ENCODE measurements at regions not wholly inside any gene's neighbourhood (a gene's known extent, or its start where the extent isn't known, plus 50 kb on each side); places are given as distances from the start of the nearest gene placed in this dataset.

DNA sequence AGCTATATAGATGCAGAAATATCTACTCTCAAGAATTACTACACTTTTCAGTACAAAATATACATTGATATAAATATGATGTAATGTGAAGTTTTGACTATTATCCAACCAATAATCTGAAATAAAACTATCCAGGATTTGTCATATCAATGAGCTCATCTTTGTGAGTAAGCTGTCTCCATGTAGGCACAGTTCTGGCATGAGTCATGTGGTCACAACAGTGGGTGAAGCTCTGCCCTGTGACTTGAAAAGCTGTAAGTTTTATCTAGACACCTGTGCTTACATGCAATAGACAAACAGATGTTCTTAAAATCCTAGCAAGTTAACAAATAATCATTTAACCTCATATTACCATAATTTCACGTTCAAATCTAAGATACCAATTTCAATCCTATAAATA is 192.7 kb downstream of the GABRG1 start:
- WGBS, 2 donors (ENCODE audit: low coverage in 1 of 2), result 47 to 60% methylated on average over 1 of the region's 1 CpG
- no peaks in the 10 kb centered on the region for H3K4me1 ChIP-seq
- H3K27me3 ChIP-seq, result no peaks in the 10 kb centered on the region
- H3K27ac ChIP-seq, result no peak overlapping the region
- no peaks in the 10 kb centered on the region for H3K9me3 ChIP-seq
- intact Hi-C loops (cut with DNase I; ENCODE audit: low total_unique reads), result no loop called here
- in situ Hi-C loops (cut with MboI; ENCODE audit: low pct_ligation_motif_present in 1 of 4, low pct_unique_long_range_greater_than_20kb in 1 of 4, low sequenced_read_pairs in 3 of 4), result no loop called here
- H3K4me3 ChIP-seq, result no peak overlapping the region
- H3K36me3 ChIP-seq, result no peaks in the 10 kb centered on the region
- TF ChIP-seq POLR2A (IDR thresholded peaks at IDR 0.05), result no peak
- TF ChIP-seq, protein P1, sequence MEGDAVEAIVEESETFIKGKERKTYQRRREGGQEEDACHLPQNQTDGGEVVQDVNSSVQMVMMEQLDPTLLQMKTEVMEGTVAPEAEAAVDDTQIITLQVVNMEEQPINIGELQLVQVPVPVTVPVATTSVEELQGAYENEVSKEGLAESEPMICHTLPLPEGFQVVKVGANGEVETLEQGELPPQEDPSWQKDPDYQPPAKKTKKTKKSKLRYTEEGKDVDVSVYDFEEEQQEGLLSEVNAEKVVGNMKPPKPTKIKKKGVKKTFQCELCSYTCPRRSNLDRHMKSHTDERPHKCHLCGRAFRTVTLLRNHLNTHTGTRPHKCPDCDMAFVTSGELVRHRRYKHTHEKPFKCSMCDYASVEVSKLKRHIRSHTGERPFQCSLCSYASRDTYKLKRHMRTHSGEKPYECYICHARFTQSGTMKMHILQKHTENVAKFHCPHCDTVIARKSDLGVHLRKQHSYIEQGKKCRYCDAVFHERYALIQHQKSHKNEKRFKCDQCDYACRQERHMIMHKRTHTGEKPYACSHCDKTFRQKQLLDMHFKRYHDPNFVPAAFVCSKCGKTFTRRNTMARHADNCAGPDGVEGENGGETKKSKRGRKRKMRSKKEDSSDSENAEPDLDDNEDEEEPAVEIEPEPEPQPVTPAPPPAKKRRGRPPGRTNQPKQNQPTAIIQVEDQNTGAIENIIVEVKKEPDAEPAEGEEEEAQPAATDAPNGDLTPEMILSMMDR (IDR thresholded peaks at IDR 0.05), result no peak
- no peak for TF ChIP-seq POLR2AphosphoS5 (IDR thresholded peaks at IDR 0.05)
- no peak for TF ChIP-seq EP300 (IDR thresholded peaks at IDR 0.05; ENCODE audit: low read depth)
- DNase-seq, result no peak

DNA sequence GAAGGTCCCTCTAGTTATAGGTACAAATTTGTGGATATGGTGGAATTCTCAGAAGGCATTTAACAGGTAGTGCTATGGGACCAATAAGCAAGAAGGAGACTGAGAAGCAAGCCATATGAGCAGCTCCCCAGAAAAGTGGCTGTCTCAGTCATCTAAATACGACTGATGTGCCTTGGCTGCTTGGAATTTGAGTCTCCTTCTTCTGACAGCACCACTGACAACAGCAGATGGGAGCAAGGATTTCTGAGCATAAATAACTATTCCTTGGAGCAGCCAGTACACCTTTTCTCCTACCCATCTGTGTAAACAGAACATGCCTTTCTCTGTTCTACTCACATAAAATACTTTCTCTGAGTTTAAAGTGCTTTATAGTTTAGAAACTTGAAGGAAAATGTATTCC is 196.2 kb downstream of the GABRG1 start:
- TF ChIP-seq POLR2AphosphoS5 (IDR thresholded peaks at IDR 0.05), result no peak
- TF ChIP-seq POLR2A (IDR thresholded peaks at IDR 0.05), result no peak
- TF ChIP-seq, protein P1 (IDR thresholded peaks at IDR 0.05), result no peak
- no peak for TF ChIP-seq EP300 (IDR thresholded peaks at IDR 0.05; ENCODE audit: low read depth)
- DNase-seq, result no peak
- H3K36me3 ChIP-seq, result no peaks in the 10 kb centered on the region
- 55% methylated on average over 1 of the region's 1 CpG; no CpG with 5 or more reads in 1 of the 2 donors for WGBS, 2 donors (ENCODE audit: low coverage in 1 of 2)
- H3K9me3 ChIP-seq, result no peaks in the 10 kb centered on the region
- no peak overlapping the region for H3K4me3 ChIP-seq
- no peak overlapping the region for H3K27ac ChIP-seq
- in situ Hi-C loops (cut with MboI; ENCODE audit: low pct_ligation_motif_present in 1 of 4, low pct_unique_long_range_greater_than_20kb in 1 of 4, low sequenced_read_pairs in 3 of 4) (no loop called here), intact Hi-C loops (cut with DNase I; ENCODE audit: low total_unique reads) (no loop called here)
- no peaks in the 10 kb centered on the region for H3K27me3 ChIP-seq
- no peaks in the 10 kb centered on the region for H3K4me1 ChIP-seq

DNA sequence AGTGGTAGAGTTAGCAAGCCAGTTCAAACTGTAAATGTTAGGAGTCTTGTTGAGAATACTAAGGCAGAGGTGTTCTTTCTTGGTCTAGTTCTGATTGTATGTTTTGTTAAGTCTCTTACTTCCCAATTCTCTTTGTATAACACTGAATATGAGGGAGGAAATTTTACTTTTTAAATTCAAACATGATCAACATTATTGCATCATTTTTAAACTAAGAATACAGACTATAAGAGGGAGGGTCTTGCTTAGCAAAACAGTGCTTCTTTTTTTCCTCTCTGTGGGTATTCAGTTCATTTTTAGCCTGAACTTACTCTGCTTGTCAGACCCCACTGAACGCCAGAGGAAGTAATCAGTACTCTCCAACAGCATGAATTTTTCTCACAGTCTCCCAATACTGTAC is 198.0 kb downstream of the GABRG1 start:
- no peak overlapping the region for H3K27ac ChIP-seq
- no peak for DNase-seq
- H3K27me3 ChIP-seq, result no peaks in the 10 kb centered on the region
- no peaks in the 10 kb centered on the region for H3K36me3 ChIP-seq
- no peak overlapping the region for H3K4me3 ChIP-seq
- no peaks in the 10 kb centered on the region for H3K4me1 ChIP-seq
- H3K9me3 ChIP-seq, result no peaks in the 10 kb centered on the region
- intact Hi-C loops (cut with DNase I; ENCODE audit: low total_unique reads) (no loop called here), in situ Hi-C loops (cut with MboI; ENCODE audit: low pct_ligation_motif_present in 1 of 4, low pct_unique_long_range_greater_than_20kb in 1 of 4, low sequenced_read_pairs in 3 of 4) (no loop called here)
- 80 to 90% methylated on average over 1 of the region's 1 CpG for WGBS, 2 donors (ENCODE audit: low coverage in 1 of 2)
- TF ChIP-seq, protein P1 (IDR thresholded peaks at IDR 0.05), result no peak
- TF ChIP-seq POLR2AphosphoS5 (IDR thresholded peaks at IDR 0.05), result no peak
- no peak for TF ChIP-seq POLR2A (IDR thresholded peaks at IDR 0.05)
- no peak for TF ChIP-seq EP300 (IDR thresholded peaks at IDR 0.05; ENCODE audit: low read depth)

DNA sequence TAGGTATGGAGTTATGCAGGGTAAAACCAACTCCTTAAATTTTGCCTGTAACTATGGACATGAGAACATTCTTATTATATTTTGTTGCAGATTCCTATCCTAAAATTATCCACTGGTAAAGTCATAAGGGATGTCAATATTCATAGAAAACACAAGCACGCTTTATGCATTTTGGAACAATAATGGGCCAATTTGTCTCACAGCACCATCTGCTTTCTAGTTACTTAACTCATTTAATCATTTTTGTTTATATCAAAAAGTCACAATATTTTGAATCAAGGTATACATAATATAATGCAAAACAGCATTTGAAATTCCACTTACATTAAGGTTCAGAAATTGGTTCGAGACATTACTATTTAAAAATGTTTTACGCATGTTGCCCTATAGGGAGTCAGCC is 203.0 kb downstream of the GABRG1 start:
- no peak for DNase-seq
- Histone ChIP-seq H3K36me3 (no peaks in the 10 kb centered on the region), H3K9me3 (no peaks in the 10 kb centered on the region), H3K4me3 (no peak overlapping the region), H3K27me3 (no peaks in the 10 kb centered on the region), H3K4me1 (no peaks in the 10 kb centered on the region), H3K27ac (no peak overlapping the region)
- TF ChIP-seq POLR2A (IDR thresholded peaks at IDR 0.05), result no peak
- TF ChIP-seq, protein P1 (IDR thresholded peaks at IDR 0.05), result no peak
- TF ChIP-seq EP300 (IDR thresholded peaks at IDR 0.05; ENCODE audit: low read depth), result no peak
- TF ChIP-seq POLR2AphosphoS5 (IDR thresholded peaks at IDR 0.05), result no peak
- 84 to 86% methylated on average over 3 of the region's 3 CpGs for WGBS, 2 donors (ENCODE audit: low coverage in 1 of 2)
- intact Hi-C loops (cut with DNase I; ENCODE audit: low total_unique reads), result no loop called here
- in situ Hi-C loops (cut with MboI; ENCODE audit: low pct_ligation_motif_present in 1 of 4, low pct_unique_long_range_greater_than_20kb in 1 of 4, low sequenced_read_pairs in 3 of 4), result no loop called here
